ENCODE measurements at regions not wholly inside any gene's neighbourhood (a gene's known extent, or its start where the extent isn't known, plus 50 kb on each side); places are given as distances from the start of the nearest gene placed in this dataset.
A peak's percentile ranks its signal among the peaks of the same experiment; 100 is the strongest.
"Not testable (repeated sequence)": the region's sequence is repeated elsewhere in the genome, so short reads cannot be mapped to it uniquely, and the experiment has no call there.

- DNase-seq (ENCODE audit: low read depth) = peak; percentile 4
Observed at GRCh38 chr5:131005963-131006684, 158.9 kb downstream of the HINT1 start.

GRCh38 chr5:131001507-131001906 is 163.5 kb downstream of the HINT1 start:
- DNase-seq (ENCODE audit: low read depth) = no peak

GRCh38 chr5:131000289-131000688 is 164.8 kb downstream of the HINT1 start:
- no peak for DNase-seq (ENCODE audit: low read depth)

GRCh38 chr5:130996720-130997119 is 168.3 kb downstream of the HINT1 start:
- DNase-seq (ENCODE audit: low read depth) = not testable (repeated sequence)

- DNase-seq (ENCODE audit: low read depth) = no peak
Observed at GRCh38 chr5:130995851-130996250, 169.2 kb downstream of the HINT1 start.

GRCh38 chr5:130995254-130995515 is 169.9 kb downstream of the HINT1 start:
- no peak for DNase-seq (ENCODE audit: low read depth)

- no peak for DNase-seq (ENCODE audit: low read depth)
Observed at GRCh38 chr5:130994496-130995253, 170.4 kb downstream of the HINT1 start.

- DNase-seq (ENCODE audit: low read depth) = no peak
Observed at GRCh38 chr5:130992621-130993020, 172.4 kb downstream of the HINT1 start.

GRCh38 chr5:130992095-130992494 is 173.0 kb downstream of the HINT1 start:
- peak; percentile 76 for DNase-seq (ENCODE audit: low read depth)

GRCh38 chr5:130985776-130986175 is 179.3 kb downstream of the HINT1 start:
- no peak for DNase-seq (ENCODE audit: low read depth)

GRCh38 chr5:130981663-130982062 is 183.4 kb downstream of the HINT1 start:
- DNase-seq (ENCODE audit: low read depth) = no peak

- DNase-seq (ENCODE audit: low read depth) = peak; percentile 22
Observed at GRCh38 chr5:130978475-130978874, 186.6 kb downstream of the HINT1 start.

GRCh38 chr5:130976493-130976892 is 188.6 kb downstream of the HINT1 start:
- DNase-seq (ENCODE audit: low read depth) = no peak

- DNase-seq (ENCODE audit: low read depth) = no peak
Observed at GRCh38 chr5:130975847-130976246, 189.2 kb downstream of the HINT1 start.

- DNase-seq (ENCODE audit: low read depth) = no peak
Observed at GRCh38 chr5:130975299-130975698, 189.8 kb downstream of the HINT1 start.

- DNase-seq (ENCODE audit: low read depth) = no peak
Observed at GRCh38 chr5:130974021-130974683, 190.9 kb downstream of the HINT1 start.

- no peak for DNase-seq (ENCODE audit: low read depth)
Observed at GRCh38 chr5:130966990-130967525, 198.0 kb downstream of the HINT1 start.

- DNase-seq (ENCODE audit: low read depth) = no peak
Observed at GRCh38 chr5:130965920-130966319, 199.1 kb downstream of the HINT1 start.

- no peak for DNase-seq (ENCODE audit: low read depth)
Observed at GRCh38 chr5:130965360-130965759, 199.7 kb downstream of the HINT1 start.

- no peak for DNase-seq (ENCODE audit: low read depth)
Observed at GRCh38 chr5:130964231-130965202, 200.5 kb downstream of the HINT1 start.

GRCh38 chr5:130963798-130964197 is 201.3 kb downstream of the HINT1 start:
- DNase-seq (ENCODE audit: low read depth) = peak; percentile 5
